SU-DHL-6 (cell line): ENCODE measurements at regions not wholly inside any gene's neighbourhood (a gene's known extent, or its start where the extent isn't known, plus 50 kb on each side); places are given as distances from the start of the nearest gene placed in this dataset.

Experiments used
- CTCF ChIP-seq: fragments of 200-600 bp; sonication (generic); IDR thresholded peaks from one replicate; pipeline ENCODE4 v1.5.1; 2017; ENCODE audit warnings: antibody characterized with exemption, mild to moderate bottlenecking, low read length, moderate library complexity; ENCODE audit not compliant: insufficient read depth, poor library complexity, severe bottlenecking
- EZH2phosphoT487 ChIP-seq: fragments of 200-600 bp; sonication (generic), shearing (Covaris generic); conservative IDR thresholded peaks from 2 replicates; pipeline ENCODE4 v1.6.1; 2018; ENCODE audit warnings: mild to moderate bottlenecking, antibody characterized with exemption, low read length, moderate library complexity, mixed read lengths

GRCh38 chr3:104632947-104633346, 733.8 kb upstream of the ALCAM start:
- TF ChIP-seq CTCF (no peak), EZH2phosphoT487 (no peak)
